ENCODE measurements at regions not wholly inside any gene's neighbourhood (a gene's known extent, or its start where the extent isn't known, plus 50 kb on each side); places are given as distances from the start of the nearest gene placed in this dataset.
"Not testable (repeated sequence)": the region's sequence is repeated elsewhere in the genome, so short reads cannot be mapped to it uniquely, and the experiment has no call there.

GRCh38 chr6:15170126-15170525 lies 75.7 kb upstream of the JARID2 start:
- H3K4me3 ChIP-seq (ENCODE audit: low read length) = no peak overlapping the region
- no peak for DNase-seq (ENCODE audit: low read depth)
- TF ChIP-seq, protein P1, sequence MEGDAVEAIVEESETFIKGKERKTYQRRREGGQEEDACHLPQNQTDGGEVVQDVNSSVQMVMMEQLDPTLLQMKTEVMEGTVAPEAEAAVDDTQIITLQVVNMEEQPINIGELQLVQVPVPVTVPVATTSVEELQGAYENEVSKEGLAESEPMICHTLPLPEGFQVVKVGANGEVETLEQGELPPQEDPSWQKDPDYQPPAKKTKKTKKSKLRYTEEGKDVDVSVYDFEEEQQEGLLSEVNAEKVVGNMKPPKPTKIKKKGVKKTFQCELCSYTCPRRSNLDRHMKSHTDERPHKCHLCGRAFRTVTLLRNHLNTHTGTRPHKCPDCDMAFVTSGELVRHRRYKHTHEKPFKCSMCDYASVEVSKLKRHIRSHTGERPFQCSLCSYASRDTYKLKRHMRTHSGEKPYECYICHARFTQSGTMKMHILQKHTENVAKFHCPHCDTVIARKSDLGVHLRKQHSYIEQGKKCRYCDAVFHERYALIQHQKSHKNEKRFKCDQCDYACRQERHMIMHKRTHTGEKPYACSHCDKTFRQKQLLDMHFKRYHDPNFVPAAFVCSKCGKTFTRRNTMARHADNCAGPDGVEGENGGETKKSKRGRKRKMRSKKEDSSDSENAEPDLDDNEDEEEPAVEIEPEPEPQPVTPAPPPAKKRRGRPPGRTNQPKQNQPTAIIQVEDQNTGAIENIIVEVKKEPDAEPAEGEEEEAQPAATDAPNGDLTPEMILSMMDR (IDR thresholded peaks at IDR 0.05; ENCODE audit: insufficient read depth, low read depth, low read length, missing control alignments) = no peak

- H3K4me3 ChIP-seq (ENCODE audit: low read length) = no peak overlapping the region
- no peak for DNase-seq (ENCODE audit: low read depth)
- TF ChIP-seq, protein P1 (IDR thresholded peaks at IDR 0.05; ENCODE audit: insufficient read depth, low read depth, low read length, missing control alignments) = no peak
Observed at GRCh38 chr6:15171026-15171425, 74.8 kb upstream of the JARID2 start.

DNA sequence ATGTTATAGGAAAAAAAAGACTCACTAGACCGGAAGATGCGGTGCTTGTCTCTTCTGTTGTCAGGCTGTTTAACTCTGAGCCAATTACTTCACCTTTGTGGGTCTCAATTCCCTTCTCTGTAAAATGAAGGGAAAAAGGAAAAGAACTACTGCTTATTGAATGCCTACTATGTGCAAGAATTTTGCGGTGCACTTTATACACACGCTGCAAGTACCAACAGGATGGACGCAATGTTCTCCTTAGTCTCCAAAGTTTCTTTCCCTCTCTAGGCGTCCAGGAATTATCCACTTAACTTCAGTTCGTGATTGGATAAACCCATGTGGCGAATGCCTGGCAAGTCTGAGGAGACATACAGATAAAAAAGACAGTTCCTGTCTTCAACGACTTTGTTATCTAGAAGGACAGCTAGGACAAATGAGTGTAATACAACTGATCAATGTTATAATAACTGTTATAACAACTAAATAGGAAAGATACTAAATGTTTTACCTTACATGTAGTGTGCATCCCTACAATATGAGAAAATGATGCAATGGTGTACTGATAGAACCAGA lies 69.0 kb upstream of the JARID2 start:
- TF ChIP-seq, protein P1 (IDR thresholded peaks at IDR 0.05; ENCODE audit: insufficient read depth, low read depth, low read length, missing control alignments) = no peak
- DNase-seq (ENCODE audit: low read depth) = no peak

DNA sequence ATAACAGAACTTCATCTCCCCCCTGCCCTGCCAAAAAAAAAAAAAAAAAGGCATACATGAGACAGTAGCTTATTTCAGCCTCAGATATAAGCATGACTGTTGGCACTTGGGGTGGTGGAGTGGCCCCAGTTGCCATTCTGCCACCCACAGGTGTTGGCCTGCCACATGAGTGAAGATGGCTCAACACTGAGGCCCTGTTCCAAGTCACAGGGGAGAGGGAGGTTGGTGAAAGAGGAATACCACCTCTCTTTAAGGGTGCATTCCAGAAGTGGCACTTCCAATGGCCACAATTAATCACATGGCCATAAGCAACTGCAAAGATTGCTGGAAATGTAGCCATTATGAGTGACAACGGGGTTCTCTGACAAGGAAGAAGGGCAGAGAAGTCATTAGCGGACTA lies 61.9 kb upstream of the JARID2 start:
- TF ChIP-seq, protein P1 (IDR thresholded peaks at IDR 0.05; ENCODE audit: insufficient read depth, low read depth, low read length, missing control alignments) = no peak
- DNase-seq (ENCODE audit: low read depth) = no peak

More for the DNA sequence above, 69.0 kb upstream of the JARID2 start:
- H3K4me3 ChIP-seq (ENCODE audit: low read length) = no peak overlapping the region

DNA sequence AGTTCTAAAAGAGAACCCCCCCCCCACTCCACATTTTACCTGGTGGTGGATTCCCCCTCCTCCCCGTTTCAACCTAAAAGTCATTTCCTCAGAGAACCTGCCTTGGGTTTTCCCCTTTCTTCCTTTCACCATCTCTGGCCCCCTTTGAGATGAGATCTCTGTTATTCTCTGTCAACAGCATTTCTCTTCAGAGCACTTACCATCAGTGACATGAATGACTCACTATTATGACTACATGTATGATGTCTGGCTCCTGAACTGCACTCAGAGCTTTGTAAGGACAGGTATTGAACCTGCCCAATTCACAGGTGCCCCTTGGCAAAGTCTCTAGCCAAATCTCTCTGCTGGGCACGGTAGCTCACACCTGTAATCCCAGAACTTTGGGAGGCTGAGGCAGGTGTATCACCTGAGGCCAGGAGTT lies 61.4 kb upstream of the JARID2 start:
- peak; percentile 76 for DNase-seq (ENCODE audit: low read depth)
- H3K4me3 ChIP-seq (ENCODE audit: low read length) = no peak overlapping the region
- TF ChIP-seq, protein P1 (IDR thresholded peaks at IDR 0.05; ENCODE audit: insufficient read depth, low read depth, low read length, missing control alignments) = no peak

More for the DNA sequence above, 61.9 kb upstream of the JARID2 start:
- H3K4me3 ChIP-seq (ENCODE audit: low read length) = no peak overlapping the region

DNA sequence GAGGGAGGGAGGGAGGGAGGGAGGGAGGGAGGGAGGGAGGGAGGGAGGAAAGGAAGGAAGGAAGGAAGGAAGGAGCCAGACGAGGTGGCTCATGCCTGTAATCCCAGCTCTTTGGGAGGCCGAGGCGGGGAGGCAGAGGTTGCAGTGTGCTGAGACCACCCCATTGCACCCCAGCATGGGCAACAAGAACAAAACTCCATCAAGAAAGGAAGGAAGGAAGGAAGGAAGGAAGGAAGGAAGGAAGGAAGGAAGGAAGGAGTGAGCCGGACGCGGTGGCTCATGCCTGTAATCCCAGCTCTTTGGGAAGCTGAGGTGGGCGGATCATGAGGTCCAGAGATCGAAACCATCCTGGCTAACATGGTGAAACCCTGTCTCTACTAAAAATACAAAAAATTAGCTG lies 60.8 kb upstream of the JARID2 start:
- not testable (repeated sequence) for H3K4me3 ChIP-seq (ENCODE audit: low read length); DNase-seq (ENCODE audit: low read depth)

GRCh38 chr6:15193451-15193850 lies 52.4 kb upstream of the JARID2 start:
- DNase-seq (ENCODE audit: low read depth); H3K4me3 ChIP-seq (ENCODE audit: low read length): not testable (repeated sequence)

DNA sequence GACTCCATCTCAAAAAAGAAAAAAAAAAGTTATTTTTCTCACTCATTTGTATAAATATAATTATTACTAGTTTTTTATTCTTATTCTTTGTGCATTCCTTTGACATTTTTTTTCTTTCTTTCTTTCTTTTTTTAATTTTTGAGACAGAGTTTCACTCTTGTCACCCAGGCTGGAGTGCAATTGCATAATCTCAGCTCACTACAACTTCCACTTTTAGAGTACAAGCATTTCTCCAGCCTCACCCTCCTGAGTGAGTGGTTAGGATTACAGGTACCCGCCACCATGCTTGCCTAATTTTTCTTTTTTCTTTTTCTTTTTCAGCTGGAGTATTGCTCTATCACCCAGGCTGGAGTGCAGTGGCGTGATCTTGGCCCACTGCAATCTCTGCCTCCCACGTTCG lies 51.4 kb upstream of the JARID2 start:
- DNase-seq (ENCODE audit: low read depth) = no peak
- H3K4me3 ChIP-seq (ENCODE audit: low read length) = no peak overlapping the region
- TF ChIP-seq, protein P1 (IDR thresholded peaks at IDR 0.05; ENCODE audit: insufficient read depth, low read depth, low read length, missing control alignments) = no peak
